ENCODE measurements at regions not wholly inside any gene's neighbourhood (a gene's known extent, or its start where the extent isn't known, plus 50 kb on each side); places are given as distances from the start of the nearest gene placed in this dataset.

GRCh38 chr9:29449306-29449705, 1876.0 kb upstream of the C9orf72 start:
- FAIRE-seq (no peak), DNase-seq (ENCODE audit: low read depth in 1 of 2, low spot score in 2 of 2) (no peak)
- Histone ChIP-seq H3K27ac (ENCODE audit: low read depth, low read length) (no peak overlapping the region), H4K5ac (ENCODE audit: insufficient read length, low read depth, low read length) (no peak overlapping the region), H3K9me3 (ENCODE audit: insufficient read depth in 2 of 2, low read depth in 1 of 2, low read length in 1 of 2) (no peaks in the 10 kb centered on the region), H3K56ac (replicated peaks; ENCODE audit: insufficient read length, low read depth, low read length) (no peak overlapping the region), H3K9ac (replicated peaks in 1 of 4; ENCODE audit: extremely low read depth in 1 of 4, low read depth in 3 of 4, low read length in 3 of 4) (no peak overlapping the region), H3K79me1 (ENCODE audit: low read depth, low read length) (no peaks in the 10 kb centered on the region), H2BK12ac (ENCODE audit: low read depth, low read length) (no peak overlapping the region), H3K23ac (ENCODE audit: insufficient read length) (no peak overlapping the region), H3K27me3 (replicated peaks in 1 of 4; ENCODE audit: control insufficient read depth in 3 of 4, extremely low read depth in 1 of 4, insufficient read depth in 3 of 4, low read length in 3 of 4) (no peaks in the 10 kb centered on the region), H3K23me2 (ENCODE audit: low read depth, low read length) (no peaks in the 10 kb centered on the region), H3K18ac (ENCODE audit: extremely low read depth, low read length) (no peak overlapping the region), H4K20me1 (replicated peaks in 1 of 2; ENCODE audit: control insufficient read depth in 1 of 2, insufficient read depth in 2 of 2, low read length in 2 of 2) (no peaks in the 10 kb centered on the region), H2BK5ac (ENCODE audit: low read depth, low read length) (no peak overlapping the region), H3K14ac (ENCODE audit: insufficient read length) (no peak overlapping the region), H4K91ac (replicated peaks; ENCODE audit: insufficient read length, low read length) (no peak overlapping the region), H3K4me1 (replicated peaks in 1 of 4; ENCODE audit: control insufficient read depth in 3 of 4, insufficient read depth in 4 of 4, low read length in 3 of 4) (no peaks in the 10 kb centered on the region), H3K4me2 (ENCODE audit: insufficient read depth in 1 of 2, low read depth in 2 of 2, low read length in 2 of 2) (peak overlapping the region in 1 of 2 experiments; percentile 56; a peak in 1 of 4 replicates), H2BK120ac (replicated peaks; ENCODE audit: low read depth, low read length) (no peak overlapping the region), H3K4me3 (ENCODE audit: extremely low read depth in 1 of 4, insufficient read depth in 2 of 4, low read depth in 3 of 4, low read length in 4 of 4) (no peak overlapping the region), H2BK15ac (ENCODE audit: low read length) (no peak overlapping the region), H2AFZ (ENCODE audit: low read length) (no peak overlapping the region), H4K8ac (ENCODE audit: extremely low read depth, insufficient read depth, low read length) (no peak overlapping the region), H2AK5ac (ENCODE audit: low read depth, low read length) (no peak overlapping the region), H3K79me2 (ENCODE audit: control insufficient read depth in 1 of 2, insufficient read depth in 2 of 2, low read length in 2 of 2) (no peaks in the 10 kb centered on the region), H3K36me3 (ENCODE audit: control insufficient read depth in 2 of 4, insufficient read depth in 4 of 4, low read length in 3 of 4) (no peaks in the 10 kb centered on the region; a peak in 1 of 8 replicates), H2BK20ac (ENCODE audit: low read length) (no peak overlapping the region), H3K4ac (replicated peaks; ENCODE audit: insufficient read length, low read depth, low read length) (no peak overlapping the region)
- ChIA-PET CTCF (ENCODE audit: partially characterized antibody) (interaction anchor here (2.5 kb wide), 1 partner anchor 9 kb away, joined by 4 read pairs; no protein-coding TSS in a partner anchor), POLR2A (ENCODE audit: partially characterized antibody) (interaction anchor here (0.6 to 1.8 kb wide), 2 partner anchors 8 to 17 kb away, joined by 3 to 6 read pairs; no protein-coding TSS in a partner anchor)
- no peak for TF ChIP-seq YY1 (IDR thresholded peaks at IDR 0.05; ENCODE audit: low read depth, low read length)
- TF ChIP-seq ASH2L (IDR thresholded peaks at IDR 0.05; ENCODE audit: low read length) = no peak
- no peak for TF ChIP-seq ZNF274 (IDR thresholded peaks at IDR 0.05; ENCODE audit: borderline replicate concordance, extremely low read depth, low read length)
- no peak for TF ChIP-seq SP1 (IDR thresholded peaks at IDR 0.05; ENCODE audit: low read depth, low read length)
- no peak for TF ChIP-seq RFX5 (IDR thresholded peaks at IDR 0.05; ENCODE audit: borderline replicate concordance, low read depth, low read length)
- TF ChIP-seq GABPA (IDR thresholded peaks at IDR 0.05; ENCODE audit: borderline replicate concordance, insufficient read depth, low read length) = no peak
- TF ChIP-seq CHD1 (IDR thresholded peaks at IDR 0.05; ENCODE audit: low read depth, low read length) = no peak
- TF ChIP-seq JUND (IDR thresholded peaks at IDR 0.05; ENCODE audit: low read length) = no peak
- TF ChIP-seq CTCF (IDR thresholded peaks at IDR 0.05; ENCODE audit: control extremely low read depth in 1 of 3, insufficient read depth in 1 of 3, low read depth in 1 of 3, low read length in 3 of 3) = no peak
- TF ChIP-seq JUN (IDR thresholded peaks at IDR 0.05; ENCODE audit: low read depth, low read length) = no peak
- no peak for TF ChIP-seq EP300 (IDR thresholded peaks at IDR 0.05; ENCODE audit: borderline replicate concordance in 1 of 2, low read depth in 2 of 2, low read length in 2 of 2)
- no peak for TF ChIP-seq SIN3A (conservative IDR thresholded peaks at IDR 0.05 in 1 of 2, IDR thresholded peaks at IDR 0.05 in 1 of 2; ENCODE audit: low read depth in 1 of 2, low read length in 2 of 2)
